GM12878 (cell line): ENCODE measurements at regions not wholly inside any gene's neighbourhood (a gene's known extent, or its start where the extent isn't known, plus 50 kb on each side); places are given as distances from the start of the nearest gene placed in this dataset.

Source experiments
- CBFB ChIP-seq: IDR thresholded peaks from 2 replicates; pipeline ENCODE4 v1.6.1; 2016; ENCODE audit warnings: antibody characterized with exemption, low read depth
- CEBPB ChIP-seq, 2 experiments: fragments of 150-350 bp in 1 of 2; IDR thresholded peaks; 2 replicates each; pipeline ENCODE4 v1.6.1; 2012 to 2014; ENCODE audit warnings: low read depth in 2 of 2, low read length in 2 of 2, borderline replicate concordance in 1 of 2, inconsistent platforms in 1 of 2
- ELK1 ChIP-seq: IDR thresholded peaks from 2 replicates; pipeline ENCODE4 v1.6.1; 2012; ENCODE audit warnings: low read depth, low read length, improper control_type of control experiment
- GATAD2B ChIP-seq: fragments of 450-650 bp; conservative IDR thresholded peaks from 2 replicates; pipeline ENCODE4 v1.6.1; 2017; ENCODE audit warnings: low read depth, mild to moderate bottlenecking, moderate library complexity
- POLR2A ChIP-seq: IDR thresholded peaks from 2 replicates; pipeline ENCODE4 v1.6.1; 2011; ENCODE audit warnings: low read depth, mild to moderate bottlenecking, low read length
- POLR2AphosphoS5 ChIP-seq: IDR thresholded peaks from 2 replicates; pipeline ENCODE4 v1.6.1; 2011; ENCODE audit warnings: mild to moderate bottlenecking, low read length, inconsistent platforms
- RAD51 ChIP-seq: fragments of 450-650 bp; IDR thresholded peaks from 2 replicates; pipeline ENCODE4 v1.6.1; 2016; ENCODE audit warnings: moderate library complexity, mild to moderate bottlenecking, inconsistent platforms
- SREBF2 ChIP-seq: IDR thresholded peaks from 2 replicates; pipeline ENCODE4 v1.6.1; 2012; ENCODE audit warnings: mild to moderate bottlenecking, low read length
- TF ChIP-seq, protein P1 (sequence below): IDR thresholded peaks from 2 replicates; pipeline ENCODE4 v1.6.1; 2011; ENCODE audit warnings: low read depth, mild to moderate bottlenecking, low read length, moderate library complexity, borderline replicate concordance; ENCODE audit errors: extremely low read depth
- TF ChIP-seq, protein P2 (sequence below): IDR thresholded peaks from 2 replicates; pipeline ENCODE4 v1.6.1; 2011; ENCODE audit warnings: low read depth, low read length, improper control_type of control experiment, borderline replicate concordance
- TF ChIP-seq, protein P3 (sequence below), 3 experiments: IDR thresholded peaks in 2 of 3; conservative IDR thresholded peaks in 1 of 3; 2 replicates each; pipeline ENCODE4 v1.5.1; 2011; ENCODE audit warnings: low read depth in 3 of 3, low read length in 3 of 3, mild to moderate bottlenecking in 3 of 3, control low read depth in 2 of 3, moderate library complexity in 2 of 3, inconsistent platforms in 1 of 3, mixed read lengths in 1 of 3; ENCODE audit not compliant: control insufficient read depth in 2 of 3, insufficient read depth in 1 of 3; ENCODE audit errors: extremely low read depth in 1 of 3

- TF ChIP-seq, protein P1, sequence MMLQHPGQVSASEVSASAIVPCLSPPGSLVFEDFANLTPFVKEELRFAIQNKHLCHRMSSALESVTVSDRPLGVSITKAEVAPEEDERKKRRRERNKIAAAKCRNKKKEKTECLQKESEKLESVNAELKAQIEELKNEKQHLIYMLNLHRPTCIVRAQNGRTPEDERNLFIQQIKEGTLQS = no peak
- no peak for TF ChIP-seq CEBPB (IDR thresholded peaks at IDR 0.05; ENCODE audit: borderline replicate concordance in 1 of 2, low read depth in 2 of 2, low read length in 2 of 2)
- no peak for TF ChIP-seq SREBF2
- TF ChIP-seq POLR2A = no peak
- no peak for TF ChIP-seq CBFB
- TF ChIP-seq, protein P2, sequence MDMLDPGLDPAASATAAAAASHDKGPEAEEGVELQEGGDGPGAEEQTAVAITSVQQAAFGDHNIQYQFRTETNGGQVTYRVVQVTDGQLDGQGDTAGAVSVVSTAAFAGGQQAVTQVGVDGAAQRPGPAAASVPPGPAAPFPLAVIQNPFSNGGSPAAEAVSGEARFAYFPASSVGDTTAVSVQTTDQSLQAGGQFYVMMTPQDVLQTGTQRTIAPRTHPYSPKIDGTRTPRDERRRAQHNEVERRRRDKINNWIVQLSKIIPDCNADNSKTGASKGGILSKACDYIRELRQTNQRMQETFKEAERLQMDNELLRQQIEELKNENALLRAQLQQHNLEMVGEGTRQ = no peak
- TF ChIP-seq, protein P3, sequence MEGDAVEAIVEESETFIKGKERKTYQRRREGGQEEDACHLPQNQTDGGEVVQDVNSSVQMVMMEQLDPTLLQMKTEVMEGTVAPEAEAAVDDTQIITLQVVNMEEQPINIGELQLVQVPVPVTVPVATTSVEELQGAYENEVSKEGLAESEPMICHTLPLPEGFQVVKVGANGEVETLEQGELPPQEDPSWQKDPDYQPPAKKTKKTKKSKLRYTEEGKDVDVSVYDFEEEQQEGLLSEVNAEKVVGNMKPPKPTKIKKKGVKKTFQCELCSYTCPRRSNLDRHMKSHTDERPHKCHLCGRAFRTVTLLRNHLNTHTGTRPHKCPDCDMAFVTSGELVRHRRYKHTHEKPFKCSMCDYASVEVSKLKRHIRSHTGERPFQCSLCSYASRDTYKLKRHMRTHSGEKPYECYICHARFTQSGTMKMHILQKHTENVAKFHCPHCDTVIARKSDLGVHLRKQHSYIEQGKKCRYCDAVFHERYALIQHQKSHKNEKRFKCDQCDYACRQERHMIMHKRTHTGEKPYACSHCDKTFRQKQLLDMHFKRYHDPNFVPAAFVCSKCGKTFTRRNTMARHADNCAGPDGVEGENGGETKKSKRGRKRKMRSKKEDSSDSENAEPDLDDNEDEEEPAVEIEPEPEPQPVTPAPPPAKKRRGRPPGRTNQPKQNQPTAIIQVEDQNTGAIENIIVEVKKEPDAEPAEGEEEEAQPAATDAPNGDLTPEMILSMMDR (IDR thresholded peaks at IDR 0.05 in 2 of 3, conservative IDR thresholded peaks at IDR 0.05 in 1 of 3; ENCODE audit: control insufficient read depth in 2 of 3, extremely low read depth in 1 of 3, insufficient read depth in 1 of 3, low read depth in 3 of 3, low read length in 3 of 3) = no peak
- TF ChIP-seq ELK1 = 0 out of 2 replicates have a peak, but pooled peaks have one; percentile 37
- no peak for TF ChIP-seq POLR2AphosphoS5
- TF ChIP-seq RAD51 = no peak
- TF ChIP-seq GATAD2B = no peak
Measured at GRCh38 chr9:7974335-7974960, 174.9 kb upstream of the DMAC1 start.
